PC-9 (cell line): ENCODE measurements at regions not wholly inside any gene's neighbourhood (a gene's known extent, or its start where the extent isn't known, plus 50 kb on each side); places are given as distances from the start of the nearest gene placed in this dataset.

Experiments used
- BruUV-seq: library from RNA; stranded (reverse); fragments of 400-500 nt; replicated peaks from 2 replicates; lab custom pipeline; 2021; lab: Mats Ljungman, UMichigan
- CTCF ChIA-PET: fragments of 300-600 bp; sonication (Branson Sonifier 250); formaldehyde crosslinking; loops from one replicate; lab custom pipeline; 2022; ENCODE audit warnings: antibody characterized with exemption; lab: Charles Lee
- POLR2A ChIA-PET: fragments of 300-600 bp; sonication (Branson Sonifier 250); formaldehyde crosslinking; loops from one replicate; lab custom pipeline; 2022; ENCODE audit warnings: antibody characterized with exemption; ENCODE audit not compliant: unreplicated experiment; lab: Charles Lee
- DNase-seq, 2 experiments: peaks; one replicate each; pipeline versions ENCODE4 v3.0.0 to v3.0.0-alpha.2; 2015 to 2022; ENCODE audit warnings: mixed read lengths in 1 of 2
- H2AFZ ChIP-seq: fragments of 200-600 bp; sonication (generic); 2 replicates; pipeline ENCODE4 v1.8.1; 2017; ENCODE audit warnings: antibody characterized with exemption
- H3F3A ChIP-seq: fragments of 200-600 bp; sonication (generic); 2 replicates; pipeline ENCODE4 v1.8.1; 2017; ENCODE audit warnings: antibody characterized with exemption, mild to moderate bottlenecking, low read depth; ENCODE audit not compliant: insufficient read depth
- H3K27ac ChIP-seq: fragments of 200-600 bp; sonication (generic); 2 replicates; pipeline ENCODE4 v1.6.1; 2016; ENCODE audit warnings: mixed run types
- H3K27me3 ChIP-seq: fragments of 200-600 bp; sonication (generic); 2 replicates; pipeline ENCODE4 v1.6.1; 2016; ENCODE audit warnings: low read depth, mixed run types; ENCODE audit not compliant: insufficient read depth
- H3K36me3 ChIP-seq: fragments of 200-600 bp; sonication (generic); 2 replicates; pipeline ENCODE4 v1.6.1; 2016; ENCODE audit warnings: low read depth, mixed run types
- H3K4me1 ChIP-seq: fragments of 200-600 bp; sonication (generic); replicated peaks from 2 replicates; pipeline ENCODE4 v1.6.1; 2016; ENCODE audit warnings: mixed run types; ENCODE audit not compliant: insufficient read depth
- H3K4me2 ChIP-seq: fragments of 200-600 bp; sonication (generic); 2 replicates; pipeline ENCODE4 v1.6.1; 2017; ENCODE audit warnings: mixed run types
- H3K4me3 ChIP-seq: fragments of 200-600 bp; sonication (generic); 2 replicates; pipeline ENCODE4 v1.6.1; 2016; ENCODE audit warnings: mixed run types
- H3K79me2 ChIP-seq: fragments of 200-600 bp; sonication (generic); 2 replicates; pipeline ENCODE4 v1.6.1; 2017; ENCODE audit warnings: low read depth, mixed run types
- H3K9me2 ChIP-seq: fragments of 200-600 bp; sonication (generic); 2 replicates; pipeline ENCODE4 v1.8.1; 2017; ENCODE audit warnings: mild to moderate bottlenecking; ENCODE audit not compliant: insufficient read depth
- H3K9me3 ChIP-seq: fragments of 200-600 bp; sonication (generic); 2 replicates; pipeline ENCODE4 v1.8.1; 2016; ENCODE audit warnings: low read depth; ENCODE audit not compliant: insufficient read depth
- H4K20me1 ChIP-seq: fragments of 200-600 bp; sonication (generic); 2 replicates; pipeline ENCODE4 v1.8.1; 2017; ENCODE audit not compliant: insufficient read depth
- CTCF ChIP-seq: fragments of 200-600 bp; sonication (generic); conservative IDR thresholded peaks from 2 replicates; pipeline ENCODE4 v1.6.1; 2017; ENCODE audit warnings: mixed run types, antibody characterized with exemption, mild to moderate bottlenecking, moderate library complexity
- EZH2 ChIP-seq: fragments of 200-600 bp; sonication (generic); IDR thresholded peaks from 2 replicates; pipeline ENCODE4 v1.8.0; 2017; ENCODE audit warnings: antibody characterized with exemption, low read depth
- intact Hi-C: fragments of 100-400 bp; cut with micrococcal nuclease; formaldehyde crosslinking; loops from one replicate; pipeline ENCODE4 v1.10.0; 2022; ENCODE audit not compliant: unreplicated experiment

- Histone ChIP-seq H3K4me2 (no peak overlapping the region), H3K27me3 (no peaks in the 10 kb centered on the region), H3K9me3 (peaks cover 6% of the 10 kb centered on the region; the same call in 1 of the 2 replicates), H2AFZ (no peak overlapping the region), H3F3A (no peaks in the 10 kb centered on the region), H3K27ac (no peak overlapping the region), H3K4me1 (no peaks in the 10 kb centered on the region), H4K20me1 (no peaks in the 10 kb centered on the region), H3K79me2 (no peaks in the 10 kb centered on the region), H3K9me2 (no peaks in the 10 kb centered on the region), H3K4me3 (no peak overlapping the region), H3K36me3 (no peaks in the 10 kb centered on the region)
- intact Hi-C loops, result no loop called here
- CTCF ChIA-PET, result no interaction called here
- POLR2A ChIA-PET, result no interaction called here
- TF ChIP-seq CTCF (no peak; the same call in 1 of the 2 replicates), EZH2 (no peak)
- DNase-seq, result no peak
- no TSS peak for BruUV-seq
Measured at GRCh38 chr3:152662157-152662556, 172.8 kb upstream of the P2RY1 start.

DNA sequence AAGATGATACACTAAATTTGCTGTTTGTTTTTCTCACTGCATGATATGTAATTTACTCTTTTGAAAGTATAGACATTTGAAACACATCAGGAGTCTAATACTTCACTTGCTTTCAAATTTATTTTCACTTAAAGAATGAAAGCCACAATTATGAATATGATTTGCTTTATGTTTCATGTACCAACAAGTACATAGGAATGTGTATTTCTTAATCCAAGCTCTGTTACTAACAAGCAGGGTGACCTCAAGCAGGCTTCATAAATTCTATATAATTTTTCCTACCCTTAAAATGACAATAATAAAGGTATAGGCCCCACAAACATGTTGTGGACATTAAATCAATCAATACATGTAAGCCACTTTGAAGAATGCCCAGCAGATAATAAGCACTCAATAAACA lies 170.2 kb upstream of the P2RY1 start:
- Histone ChIP-seq H3K36me3 (no peaks in the 10 kb centered on the region), H3K9me3 (peaks cover 6% of the 10 kb centered on the region; the same call in 1 of the 2 replicates), H3K9me2 (no peaks in the 10 kb centered on the region), H3K79me2 (no peaks in the 10 kb centered on the region), H3K4me2 (no peak overlapping the region), H3K4me3 (no peak overlapping the region), H2AFZ (no peak overlapping the region), H4K20me1 (no peaks in the 10 kb centered on the region), H3K27ac (no peak overlapping the region), H3K27me3 (no peaks in the 10 kb centered on the region), H3K4me1 (no peaks in the 10 kb centered on the region), H3F3A (no peaks in the 10 kb centered on the region)
- intact Hi-C loops, result no loop called here
- DNase-seq, result no peak
- TF ChIP-seq EZH2, result no peak
- no peak for TF ChIP-seq CTCF
- ChIA-PET CTCF (no interaction called here), POLR2A (no interaction called here)
- no TSS peak for BruUV-seq

- BruUV-seq, result no TSS peak
- H3K9me3 ChIP-seq, result no peaks in the 10 kb centered on the region
Measured at GRCh38 chr3:152667267-152667666, 167.7 kb upstream of the P2RY1 start.

More at GRCh38 chr3:152667267-152667666, 167.7 kb upstream of the P2RY1 start:
- Histone ChIP-seq H3F3A (no peaks in the 10 kb centered on the region), H3K27ac (no peak overlapping the region), H3K9me2 (no peaks in the 10 kb centered on the region), H3K79me2 (no peaks in the 10 kb centered on the region), H3K36me3 (no peaks in the 10 kb centered on the region), H3K4me1 (no peaks in the 10 kb centered on the region), H2AFZ (no peak overlapping the region), H3K4me3 (no peak overlapping the region), H4K20me1 (no peaks in the 10 kb centered on the region), H3K27me3 (no peaks in the 10 kb centered on the region), H3K4me2 (no peak overlapping the region)
- DNase-seq, result no peak
- intact Hi-C loops, result no loop called here
- TF ChIP-seq EZH2, result no peak
- no peak for TF ChIP-seq CTCF
- ChIA-PET POLR2A (no interaction called here), CTCF (no interaction called here)
